AG04450 (cell line): ENCODE measurements at regions not wholly inside any gene's neighbourhood (a gene's known extent, or its start where the extent isn't known, plus 50 kb on each side); places are given as distances from the start of the nearest gene placed in this dataset.

Experiments
- CTCF ChIA-PET: fragments of 300-600, 350-600 bp; formaldehyde crosslinking; extraction: SDS; loops from one replicate; lab custom pipeline; 2022; ENCODE audit warnings: antibody characterized with exemption, inconsistent platforms; lab: Charles Lee
- POLR2A ChIA-PET: fragments of 350-600 bp; formaldehyde crosslinking; extraction: SDS; loops from one replicate; lab custom pipeline; 2021; ENCODE audit warnings: antibody characterized with exemption, inconsistent platforms; lab: Yijun Ruan, JAX
- DNase-seq: peaks from one replicate; pipeline ENCODE4 v3.0.0-alpha.2; 2011; ENCODE audit warnings: low read depth, low spot score
- H3K27ac ChIP-seq: one replicate; pipeline ENCODE4 v1.5.1; 2012; ENCODE audit warnings: low read depth, low read length, control low read depth
- H3K27me3 ChIP-seq: one replicate; pipeline ENCODE4 v1.6.0; 2012; ENCODE audit warnings: low read length; ENCODE audit not compliant: control insufficient read depth, insufficient read depth
- H3K4me3 ChIP-seq: 2 replicates; pipeline ENCODE4 v1.5.1; 2011; ENCODE audit warnings: mild to moderate bottlenecking, low read depth, low read length, control low read depth
- H3K9me3 ChIP-seq: 2 replicates; pipeline ENCODE4 v1.5.1; 2012; ENCODE audit warnings: low read length; ENCODE audit not compliant: control insufficient read depth, insufficient read depth
- TF ChIP-seq, protein P1 (sequence below): IDR thresholded peaks from 2 replicates; pipeline ENCODE4 v1.5.1; 2011; ENCODE audit warnings: low read depth, low read length, control low read depth, inconsistent platforms

DNA sequence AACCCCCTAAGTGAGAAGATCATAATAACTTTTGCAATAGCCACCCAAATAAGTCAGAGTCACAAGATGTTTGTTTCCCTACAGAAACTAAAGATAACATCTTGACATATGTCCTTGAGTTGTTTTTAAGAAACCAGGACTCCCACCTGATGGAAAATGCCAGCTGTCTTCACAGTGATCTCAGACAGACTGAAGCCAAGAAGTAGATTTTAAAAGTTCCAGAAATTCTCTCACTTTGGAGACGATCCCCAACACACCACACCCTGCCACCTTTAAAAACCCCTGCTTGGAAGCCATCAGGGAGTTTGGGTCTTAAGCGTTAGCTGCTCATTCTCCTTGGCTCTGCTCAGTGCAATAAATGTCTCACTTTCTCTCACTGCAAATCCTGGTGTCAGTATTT, 63.0 kb downstream of the GPR6 start:
- Histone ChIP-seq H3K27ac (no peak overlapping the region), H3K9me3 (peaks cover 4% of the 10 kb centered on the region; the same call in 1 of the 2 replicates), H3K4me3 (no peak overlapping the region), H3K27me3 (no peaks in the 10 kb centered on the region)
- TF ChIP-seq, protein P1, sequence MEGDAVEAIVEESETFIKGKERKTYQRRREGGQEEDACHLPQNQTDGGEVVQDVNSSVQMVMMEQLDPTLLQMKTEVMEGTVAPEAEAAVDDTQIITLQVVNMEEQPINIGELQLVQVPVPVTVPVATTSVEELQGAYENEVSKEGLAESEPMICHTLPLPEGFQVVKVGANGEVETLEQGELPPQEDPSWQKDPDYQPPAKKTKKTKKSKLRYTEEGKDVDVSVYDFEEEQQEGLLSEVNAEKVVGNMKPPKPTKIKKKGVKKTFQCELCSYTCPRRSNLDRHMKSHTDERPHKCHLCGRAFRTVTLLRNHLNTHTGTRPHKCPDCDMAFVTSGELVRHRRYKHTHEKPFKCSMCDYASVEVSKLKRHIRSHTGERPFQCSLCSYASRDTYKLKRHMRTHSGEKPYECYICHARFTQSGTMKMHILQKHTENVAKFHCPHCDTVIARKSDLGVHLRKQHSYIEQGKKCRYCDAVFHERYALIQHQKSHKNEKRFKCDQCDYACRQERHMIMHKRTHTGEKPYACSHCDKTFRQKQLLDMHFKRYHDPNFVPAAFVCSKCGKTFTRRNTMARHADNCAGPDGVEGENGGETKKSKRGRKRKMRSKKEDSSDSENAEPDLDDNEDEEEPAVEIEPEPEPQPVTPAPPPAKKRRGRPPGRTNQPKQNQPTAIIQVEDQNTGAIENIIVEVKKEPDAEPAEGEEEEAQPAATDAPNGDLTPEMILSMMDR, result no peak
- no peak for DNase-seq
- ChIA-PET CTCF (interaction anchor here (1.6 to 10.1 kb wide), 7 partner anchors 9 to 352 kb away, joined by 5 to 364 read pairs (median 53); no protein-coding TSS in a partner anchor), POLR2A (no interaction called here)

DNA sequence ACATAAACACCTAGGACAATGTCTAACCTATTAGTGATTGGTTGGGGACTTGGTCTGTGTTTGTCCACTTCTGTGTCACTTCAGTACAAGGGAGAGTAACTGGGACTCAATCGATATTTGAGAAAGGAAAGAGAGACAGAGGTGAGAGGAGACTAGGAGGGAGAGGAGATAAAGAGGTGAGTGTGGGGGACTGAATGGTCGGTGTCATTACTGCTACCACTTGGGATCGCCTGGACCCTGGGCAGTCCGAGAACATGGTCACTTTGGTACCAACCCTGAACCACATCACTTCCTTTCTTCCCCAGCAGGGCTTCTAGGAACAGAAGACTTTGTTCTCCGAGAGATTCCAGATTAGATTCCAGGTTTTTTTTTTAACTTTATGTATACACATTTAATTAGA, 63.7 kb downstream of the GPR6 start:
- no peak for DNase-seq
- ChIA-PET POLR2A (no interaction called here), CTCF (interaction anchor here (1.6 to 10.1 kb wide), 3 partner anchors 10 to 338 kb away, joined by 5 to 364 read pairs (median 58); no protein-coding TSS in a partner anchor)
- Histone ChIP-seq H3K4me3 (no peak overlapping the region), H3K9me3 (peaks cover 4% of the 10 kb centered on the region; the same call in 1 of the 2 replicates), H3K27ac (no peak overlapping the region), H3K27me3 (no peaks in the 10 kb centered on the region)
- TF ChIP-seq, protein P1, result no peak

GRCh38 chr6:110042670-110043296, 64.7 kb downstream of the GPR6 start:
- CTCF ChIA-PET, result interaction anchor here (1.6 to 10.1 kb wide), 3 partner anchors 10 to 348 kb away, joined by 5 to 364 read pairs (median 7); no protein-coding TSS in a partner anchor

DNA sequence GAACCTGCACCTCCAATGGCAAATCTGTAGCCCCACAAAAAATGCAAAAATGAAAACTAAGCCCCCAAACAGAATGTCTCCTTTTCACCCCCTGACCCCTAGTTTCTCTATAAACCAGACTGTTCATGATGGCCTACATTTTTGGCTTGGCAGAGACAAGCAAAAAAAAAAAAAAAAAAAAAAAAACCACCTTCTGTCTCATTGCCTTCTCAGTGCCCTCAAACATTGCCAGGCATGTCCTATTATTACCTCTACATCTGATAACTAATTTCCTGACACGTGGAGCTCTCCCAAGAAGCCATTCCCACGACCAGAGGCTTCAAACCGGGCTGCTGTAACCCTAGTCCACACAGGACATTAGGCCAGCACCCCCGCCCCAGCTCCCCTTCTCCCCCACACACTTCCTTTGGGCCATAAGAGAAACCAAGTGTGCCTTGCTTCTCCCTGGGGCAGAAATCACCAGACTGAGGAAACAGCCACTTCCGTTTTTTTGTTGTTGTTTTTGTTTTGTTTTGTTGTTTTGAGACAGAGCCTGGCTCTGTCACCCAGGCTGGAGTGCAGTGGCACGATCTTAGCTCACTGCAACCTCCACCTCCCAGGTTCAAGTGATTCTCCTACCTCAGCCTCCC, 65.4 kb downstream of the GPR6 start:
- no peak for DNase-seq
- TF ChIP-seq, protein P1, result no peak
- no peak overlapping the region for H3K4me3 ChIP-seq
- H3K27ac ChIP-seq, result no peak overlapping the region
- H3K27me3 ChIP-seq, result no peaks in the 10 kb centered on the region
- ChIA-PET POLR2A (no interaction called here), CTCF (interaction anchor here (0.6 to 10.1 kb wide), 4 partner anchors 10 to 382 kb away, joined by 3 to 364 read pairs (median 6); no protein-coding TSS in a partner anchor)
- H3K9me3 ChIP-seq, result peaks cover 4% of the 10 kb centered on the region; the same call in 1 of the 2 replicates

More at GRCh38 chr6:110042670-110043296, 64.7 kb downstream of the GPR6 start:
- no peak for DNase-seq
- Histone ChIP-seq H3K27me3 (no peaks in the 10 kb centered on the region), H3K4me3 (no peak overlapping the region), H3K9me3 (peaks cover 4% of the 10 kb centered on the region; the same call in 1 of the 2 replicates), H3K27ac (no peak overlapping the region)
- TF ChIP-seq, protein P1, result no peak
- POLR2A ChIA-PET, result no interaction called here

DNA sequence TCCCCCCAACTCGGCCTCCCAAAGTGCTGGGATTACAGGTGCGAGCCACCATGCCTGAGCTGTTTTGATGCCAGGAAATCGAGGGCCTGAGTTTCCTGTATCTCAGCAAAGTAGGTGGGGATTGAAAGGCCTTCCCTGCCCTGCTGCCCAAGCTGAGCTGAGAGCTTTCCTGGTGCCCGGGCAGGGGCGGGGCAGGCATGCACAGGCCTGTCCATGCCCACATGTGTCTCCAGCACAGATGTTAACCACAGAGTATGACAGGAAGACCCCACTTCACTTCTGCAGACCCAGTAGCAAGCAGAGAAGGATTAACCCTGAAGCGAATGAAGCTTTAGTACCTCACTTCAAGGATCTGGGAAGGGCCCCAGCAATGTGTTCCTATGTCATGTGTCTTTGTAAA, 66.0 kb downstream of the GPR6 start:
- Histone ChIP-seq H3K4me3 (no peak overlapping the region), H3K27ac (no peak overlapping the region), H3K27me3 (no peaks in the 10 kb centered on the region), H3K9me3 (peaks cover 4% of the 10 kb centered on the region; the same call in 1 of the 2 replicates)
- TF ChIP-seq, protein P1, result no peak
- ChIA-PET CTCF (interaction anchor here (0.6 to 10.1 kb wide), 4 partner anchors 9 to 382 kb away, joined by 3 to 364 read pairs (median 6); no protein-coding TSS in a partner anchor), POLR2A (no interaction called here)
- no peak for DNase-seq
